HCT116 (cell line): ENCODE measurements at regions not wholly inside any gene's neighbourhood (a gene's known extent, or its start where the extent isn't known, plus 50 kb on each side); places are given as distances from the start of the nearest gene placed in this dataset.

Experiments
- CBX3 ChIP-seq: IDR thresholded peaks from 2 replicates; pipeline ENCODE4 v1.6.1; 2012; ENCODE audit warnings: low read depth
- CEBPB ChIP-seq: IDR thresholded peaks from 2 replicates; pipeline ENCODE4 v1.6.1; 2012; ENCODE audit warnings: low read depth
- ELF1 ChIP-seq: IDR thresholded peaks from 2 replicates; pipeline ENCODE4 v1.6.1; 2012; ENCODE audit warnings: low read depth, borderline replicate concordance
- EZH2 ChIP-seq: fragments of 200-600 bp; sonication (generic); IDR thresholded peaks from 2 replicates; pipeline ENCODE4 v1.6.1; 2017; ENCODE audit warnings: antibody characterized with exemption, mixed run types
- EZH2phosphoT487 ChIP-seq: fragments of 200-600 bp; IDR thresholded peaks from 2 replicates; pipeline ENCODE4 v1.6.1; 2018; ENCODE audit warnings: antibody characterized with exemption, borderline replicate concordance
- FOSL1 ChIP-seq: IDR thresholded peaks from 2 replicates; pipeline ENCODE4 v1.6.1; 2012; ENCODE audit warnings: low read depth
- POLR2A ChIP-seq: IDR thresholded peaks from 2 replicates; pipeline ENCODE4 v1.7.0; 2011; ENCODE audit warnings: borderline replicate concordance; ENCODE audit not compliant: insufficient read depth, insufficient read length; ENCODE audit errors: extremely low read depth
- POLR2AphosphoS5 ChIP-seq: IDR thresholded peaks from 2 replicates; pipeline ENCODE4 v1.6.1; 2011; ENCODE audit warnings: mild to moderate bottlenecking, low read depth, low read length, moderate library complexity
- SIN3A ChIP-seq: IDR thresholded peaks from 2 replicates; pipeline ENCODE4 v1.6.1; 2012; ENCODE audit warnings: low read depth
- SP1 ChIP-seq: IDR thresholded peaks from 2 replicates; pipeline ENCODE4 v1.6.1; 2012; ENCODE audit warnings: low read depth
- YY1 ChIP-seq: IDR thresholded peaks from 2 replicates; pipeline ENCODE4 v1.6.1; 2011; ENCODE audit warnings: low read length, low read depth, moderate library complexity, mild to moderate bottlenecking; ENCODE audit not compliant: insufficient replicate concordance; ENCODE audit errors: extremely low read depth
- TF ChIP-seq, protein P1 (sequence below), 3 experiments: fragments of 200-600 bp in 1 of 3; sonication (generic) in 1 of 3; IDR thresholded peaks in 2 of 3; conservative IDR thresholded peaks in 1 of 3; 2 replicates each; pipeline ENCODE4 v1.5.1; 2012 to 2017; ENCODE audit warnings: low read depth in 2 of 3, low read length in 2 of 3, antibody characterized with exemption in 1 of 3, borderline replicate concordance in 1 of 3, control low read depth in 1 of 3, mild to moderate bottlenecking in 1 of 3, mixed read lengths in 1 of 3, mixed run types in 1 of 3, moderate library complexity in 1 of 3; ENCODE audit not compliant: insufficient read depth in 1 of 3

DNA sequence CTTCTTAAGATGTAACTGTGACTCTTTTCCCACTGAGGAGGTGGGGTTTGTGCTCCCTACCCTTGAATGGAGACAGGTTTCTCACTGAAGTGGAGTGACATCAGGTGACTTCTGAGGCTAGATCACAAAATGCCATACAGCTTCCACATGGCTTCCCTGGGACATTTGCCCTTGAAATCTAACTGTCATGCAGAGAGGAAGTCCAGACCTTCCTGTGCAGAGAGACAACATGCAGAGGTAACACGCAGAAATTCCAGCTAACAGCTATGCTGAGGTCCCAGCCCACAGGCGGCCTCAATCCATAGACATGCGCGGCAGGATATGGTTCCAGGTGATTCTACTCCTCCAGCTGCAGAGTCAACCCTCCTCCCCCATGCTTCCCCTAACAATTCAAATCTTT is 119.0 kb downstream of the TRIB2 start:
- TF ChIP-seq SP1 (no peak), EZH2phosphoT487 (no peak), YY1 (no peak), FOSL1 (no peak), EZH2 (no peak), POLR2AphosphoS5 (no peak), CEBPB (no peak), ELF1 (no peak), CBX3 (no peak), SIN3A (no peak), POLR2A (no peak)
- TF ChIP-seq, protein P1, sequence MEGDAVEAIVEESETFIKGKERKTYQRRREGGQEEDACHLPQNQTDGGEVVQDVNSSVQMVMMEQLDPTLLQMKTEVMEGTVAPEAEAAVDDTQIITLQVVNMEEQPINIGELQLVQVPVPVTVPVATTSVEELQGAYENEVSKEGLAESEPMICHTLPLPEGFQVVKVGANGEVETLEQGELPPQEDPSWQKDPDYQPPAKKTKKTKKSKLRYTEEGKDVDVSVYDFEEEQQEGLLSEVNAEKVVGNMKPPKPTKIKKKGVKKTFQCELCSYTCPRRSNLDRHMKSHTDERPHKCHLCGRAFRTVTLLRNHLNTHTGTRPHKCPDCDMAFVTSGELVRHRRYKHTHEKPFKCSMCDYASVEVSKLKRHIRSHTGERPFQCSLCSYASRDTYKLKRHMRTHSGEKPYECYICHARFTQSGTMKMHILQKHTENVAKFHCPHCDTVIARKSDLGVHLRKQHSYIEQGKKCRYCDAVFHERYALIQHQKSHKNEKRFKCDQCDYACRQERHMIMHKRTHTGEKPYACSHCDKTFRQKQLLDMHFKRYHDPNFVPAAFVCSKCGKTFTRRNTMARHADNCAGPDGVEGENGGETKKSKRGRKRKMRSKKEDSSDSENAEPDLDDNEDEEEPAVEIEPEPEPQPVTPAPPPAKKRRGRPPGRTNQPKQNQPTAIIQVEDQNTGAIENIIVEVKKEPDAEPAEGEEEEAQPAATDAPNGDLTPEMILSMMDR (IDR thresholded peaks at IDR 0.05 in 2 of 3, conservative IDR thresholded peaks at IDR 0.05 in 1 of 3; ENCODE audit: borderline replicate concordance in 1 of 3, insufficient read depth in 1 of 3, low read depth in 2 of 3, low read length in 2 of 3) = no peak
